ENCODE measurements at regions not wholly inside any gene's neighbourhood (a gene's known extent, or its start where the extent isn't known, plus 50 kb on each side); places are given as distances from the start of the nearest gene placed in this dataset.
"Not testable (repeated sequence)": the region's sequence is repeated elsewhere in the genome, so short reads cannot be mapped to it uniquely, and the experiment has no call there.

GRCh38 chr1:148389027-148389339 is 94.1 kb downstream of the PPIAL4G start:
- no peak for DNase-seq (ENCODE audit: low read depth in 2 of 2)
- TF ChIP-seq CTCF (IDR thresholded peaks at IDR 0.05; ENCODE audit: low read depth, low read length): no peak
- peak overlapping the region; percentile 51 to 54 for H3K4me3 ChIP-seq (replicated peaks in 1 of 2; ENCODE audit: low read depth in 2 of 2, low read length in 2 of 2)

- peak overlapping the region; percentile 51 to 54 for H3K4me3 ChIP-seq (replicated peaks in 1 of 2; ENCODE audit: low read depth in 2 of 2, low read length in 2 of 2)
- DNase-seq (ENCODE audit: low read depth in 2 of 2): peak; percentile 89 to 92
- no peak for TF ChIP-seq CTCF (IDR thresholded peaks at IDR 0.05; ENCODE audit: low read depth, low read length)
Measured at GRCh38 chr1:148388260-148389026, 94.7 kb downstream of the PPIAL4G start.

- H3K4me3 ChIP-seq (replicated peaks in 1 of 2; ENCODE audit: low read depth in 2 of 2, low read length in 2 of 2); DNase-seq (ENCODE audit: low read depth in 2 of 2): not testable (repeated sequence)
Measured at GRCh38 chr1:148387949-148388259, 95.2 kb downstream of the PPIAL4G start.

GRCh38 chr1:148387122-148387948 is 95.8 kb downstream of the PPIAL4G start:
- H3K4me3 ChIP-seq (replicated peaks in 1 of 2; ENCODE audit: low read depth in 2 of 2, low read length in 2 of 2); DNase-seq (ENCODE audit: low read depth in 2 of 2): not testable (repeated sequence)

GRCh38 chr1:148386617-148387016 is 96.5 kb downstream of the PPIAL4G start:
- TF ChIP-seq CTCF (IDR thresholded peaks at IDR 0.05; ENCODE audit: low read depth, low read length): no peak
- no peak for DNase-seq (ENCODE audit: low read depth in 2 of 2)

GRCh38 chr1:148386031-148386398 is 97.1 kb downstream of the PPIAL4G start:
- not testable (repeated sequence) for DNase-seq (ENCODE audit: low read depth in 2 of 2); H3K4me3 ChIP-seq (replicated peaks in 1 of 2; ENCODE audit: low read depth in 2 of 2, low read length in 2 of 2)

More at GRCh38 chr1:148386617-148387016, 96.5 kb downstream of the PPIAL4G start:
- H3K4me3 ChIP-seq (replicated peaks in 1 of 2; ENCODE audit: low read depth in 2 of 2, low read length in 2 of 2): no peak overlapping the region

GRCh38 chr1:148385371-148386030 is 97.6 kb downstream of the PPIAL4G start:
- no peak for TF ChIP-seq CTCF (IDR thresholded peaks at IDR 0.05; ENCODE audit: low read depth, low read length)
- H3K4me3 ChIP-seq (replicated peaks in 1 of 2; ENCODE audit: low read depth in 2 of 2, low read length in 2 of 2): no peak overlapping the region
- no peak for DNase-seq (ENCODE audit: low read depth in 2 of 2)

GRCh38 chr1:148383966-148384365 is 99.1 kb downstream of the PPIAL4G start:
- no peak overlapping the region for H3K4me3 ChIP-seq (replicated peaks in 1 of 2; ENCODE audit: low read depth in 2 of 2, low read length in 2 of 2)
- no peak for TF ChIP-seq CTCF (IDR thresholded peaks at IDR 0.05; ENCODE audit: low read depth, low read length)
- no peak for DNase-seq (ENCODE audit: low read depth in 2 of 2)
